KOPT-K1 (cell line): ENCODE measurements at regions not wholly inside any gene's neighbourhood (a gene's known extent, or its start where the extent isn't known, plus 50 kb on each side); places are given as distances from the start of the nearest gene placed in this dataset.
"Not testable (repeated sequence)": the region's sequence is repeated elsewhere in the genome, so short reads cannot be mapped to it uniquely, and the experiment has no call there.

Experiments
- H3K27ac ChIP-seq: fragments of 200-600 bp; sonication (generic); 2 replicates; pipeline ENCODE4 v1.5.1; 2016; ENCODE audit warnings: antibody characterized with exemption, mild to moderate bottlenecking, low read depth, low read length; ENCODE audit not compliant: poor library complexity, severe bottlenecking
- H3K36me3 ChIP-seq: fragments of 200-600 bp; sonication (generic); 2 replicates; pipeline ENCODE4 v1.5.1; 2017; ENCODE audit warnings: antibody characterized with exemption, mild to moderate bottlenecking, low read length, moderate library complexity; ENCODE audit not compliant: insufficient read depth
- H3K9me3 ChIP-seq: fragments of 200-600 bp; sonication (generic); 2 replicates; pipeline ENCODE4 v1.5.1; 2017; ENCODE audit warnings: antibody characterized with exemption, low read length, mild to moderate bottlenecking; ENCODE audit not compliant: insufficient read depth, poor library complexity, severe bottlenecking

DNA sequence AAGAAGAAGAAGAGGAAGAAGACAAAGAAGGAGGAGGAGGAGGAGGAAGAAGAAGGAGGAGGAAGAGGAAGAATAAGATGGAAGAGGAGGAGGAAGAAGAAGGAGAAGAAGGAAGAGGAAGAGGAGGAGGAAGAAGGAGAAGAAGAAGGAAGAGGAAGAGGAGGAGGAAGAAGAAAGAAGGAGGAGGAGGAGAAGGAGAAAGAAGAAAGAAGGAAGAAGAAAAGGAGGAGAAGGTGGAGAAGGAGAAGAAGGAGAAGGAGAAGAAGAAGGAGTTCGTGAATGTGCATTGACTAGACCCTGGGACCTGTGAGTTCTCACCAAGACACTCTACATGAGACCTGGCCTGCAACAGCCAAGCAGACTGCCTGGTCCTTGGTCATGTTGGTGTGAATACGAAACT, 131.7 kb upstream of the ERRFI1 start:
- H3K36me3 ChIP-seq, result no peaks in the 10 kb centered on the region
- H3K9me3 ChIP-seq, result peaks cover 8% of the 10 kb centered on the region
- H3K27ac ChIP-seq, result no peak overlapping the region

DNA sequence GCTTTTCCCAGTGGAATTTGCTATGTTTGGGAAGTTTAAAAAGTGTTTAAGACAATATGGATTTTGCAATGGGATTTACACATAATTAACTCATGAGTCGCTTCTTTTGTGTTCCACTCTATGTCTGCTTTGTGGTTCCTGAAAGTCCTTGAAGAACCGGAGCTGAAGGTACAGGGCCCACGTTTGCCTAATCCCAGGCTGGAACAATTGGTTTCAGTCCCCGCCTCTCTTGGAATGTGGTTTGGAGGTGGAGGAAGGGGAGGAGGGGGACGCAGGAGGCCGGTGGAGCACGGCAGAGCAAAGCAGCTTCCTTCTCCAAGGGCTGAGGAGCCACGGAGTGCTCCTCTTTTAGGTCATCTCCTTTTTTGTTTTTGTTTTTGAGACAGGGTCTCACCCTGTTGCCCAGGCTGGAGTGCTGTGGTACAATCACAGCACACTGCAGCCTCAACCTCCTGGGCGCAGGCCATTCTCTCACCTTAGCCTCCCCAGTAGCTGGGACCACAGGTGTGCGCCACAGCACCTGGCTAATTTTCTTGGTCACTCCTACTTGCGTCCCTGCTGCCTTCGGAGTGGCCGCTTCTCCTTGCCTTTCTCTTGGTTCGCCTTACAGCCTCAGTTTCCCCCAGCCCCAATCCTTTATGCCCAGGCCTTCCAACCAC, 129.5 kb upstream of the ERRFI1 start:
- Histone ChIP-seq H3K36me3 (no peaks in the 10 kb centered on the region), H3K9me3 (peaks cover 8% of the 10 kb centered on the region), H3K27ac (no peak overlapping the region)

DNA sequence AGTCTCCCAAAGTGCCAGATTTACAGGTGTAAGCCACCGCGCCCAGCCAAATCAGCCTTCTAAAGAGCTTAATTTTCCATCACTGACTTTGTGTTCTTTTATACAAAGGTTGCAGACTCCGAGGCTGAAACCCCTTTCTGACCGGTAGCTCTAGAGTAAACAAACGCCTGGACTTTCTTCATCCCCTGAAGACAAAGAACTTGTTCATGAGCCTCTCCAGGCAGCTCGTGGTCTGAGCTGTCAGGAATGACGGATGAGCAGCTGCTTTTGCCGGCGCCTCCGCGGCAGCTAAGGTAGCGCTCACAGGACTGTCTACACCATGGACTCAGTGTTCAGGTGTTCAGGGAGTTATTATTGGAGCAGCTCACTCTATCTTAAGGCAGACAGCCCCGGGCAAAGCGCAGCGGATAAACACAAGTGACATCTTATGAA, 128.5 kb upstream of the ERRFI1 start:
- Histone ChIP-seq H3K9me3 (peaks cover 8% of the 10 kb centered on the region), H3K27ac (no peak overlapping the region), H3K36me3 (no peaks in the 10 kb centered on the region)

DNA sequence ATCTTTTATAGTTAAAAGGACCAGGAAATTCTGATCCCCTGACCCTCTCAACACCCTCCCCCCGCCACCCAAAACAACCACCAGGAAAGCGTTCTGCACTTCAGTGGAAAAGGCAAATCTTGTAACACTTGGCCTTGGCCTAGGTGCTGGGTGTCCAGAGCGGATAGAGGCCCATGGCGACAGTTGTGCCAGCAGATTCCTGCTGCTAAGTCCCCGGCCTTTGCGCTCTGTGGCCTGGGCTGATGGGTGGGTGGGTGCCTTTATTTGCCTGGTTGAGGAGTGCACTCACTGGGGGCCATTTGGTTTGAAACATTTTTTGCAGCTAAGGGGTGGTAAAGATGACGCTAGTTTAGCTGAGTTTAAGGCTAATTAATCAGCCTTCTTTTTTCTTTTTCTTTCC, 127.9 kb upstream of the ERRFI1 start:
- Histone ChIP-seq H3K36me3 (no peaks in the 10 kb centered on the region), H3K9me3 (peaks cover 8% of the 10 kb centered on the region), H3K27ac (no peak overlapping the region)

DNA sequence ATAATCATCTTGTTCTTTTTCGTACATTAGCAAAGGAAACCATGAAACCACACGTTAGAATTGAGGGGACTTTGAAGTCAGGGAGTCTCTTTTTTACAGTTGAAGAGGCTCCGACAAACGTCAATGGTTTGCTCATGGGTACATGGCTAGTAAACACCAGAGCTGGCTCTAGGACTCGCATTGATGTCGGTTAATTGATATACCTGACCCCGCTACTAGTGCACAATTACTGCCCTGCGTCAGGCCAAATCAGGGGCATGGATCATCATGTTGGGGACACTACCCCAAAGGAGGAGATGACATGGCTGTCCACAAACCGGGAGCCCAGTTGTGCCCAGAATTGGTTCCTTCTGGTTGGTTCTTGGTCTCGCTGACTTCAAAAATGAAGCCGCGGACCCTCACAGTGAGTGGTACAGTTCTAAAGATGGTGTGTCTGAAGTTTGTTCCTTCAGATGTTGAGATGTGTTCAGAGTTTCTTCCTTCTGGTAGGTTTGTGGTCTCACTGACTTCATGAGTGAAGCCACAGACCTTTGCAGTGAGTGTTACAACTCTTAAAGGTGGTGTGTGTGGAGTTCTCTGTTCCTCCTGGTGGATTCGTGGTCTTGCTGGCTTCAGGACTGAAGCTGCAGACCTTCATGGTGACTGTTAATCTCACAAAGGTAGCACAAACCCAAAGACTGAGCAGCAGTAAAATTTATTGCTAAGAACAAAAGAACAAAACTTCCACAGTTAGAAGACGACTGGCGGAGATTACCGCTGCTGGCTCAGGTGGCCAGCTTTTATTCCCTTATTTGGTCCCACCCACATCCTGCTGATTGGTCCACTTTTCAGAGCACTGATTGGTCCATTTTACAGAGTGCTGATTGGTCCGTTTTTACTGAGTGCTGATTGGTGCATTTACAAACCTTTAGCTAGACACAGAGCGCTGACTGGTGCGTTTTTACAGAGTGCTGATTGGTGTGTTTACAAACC, 126.9 kb upstream of the ERRFI1 start:
- Histone ChIP-seq H3K9me3 (peaks cover 8% of the 10 kb centered on the region), H3K27ac (no peak overlapping the region), H3K36me3 (no peaks in the 10 kb centered on the region)

DNA sequence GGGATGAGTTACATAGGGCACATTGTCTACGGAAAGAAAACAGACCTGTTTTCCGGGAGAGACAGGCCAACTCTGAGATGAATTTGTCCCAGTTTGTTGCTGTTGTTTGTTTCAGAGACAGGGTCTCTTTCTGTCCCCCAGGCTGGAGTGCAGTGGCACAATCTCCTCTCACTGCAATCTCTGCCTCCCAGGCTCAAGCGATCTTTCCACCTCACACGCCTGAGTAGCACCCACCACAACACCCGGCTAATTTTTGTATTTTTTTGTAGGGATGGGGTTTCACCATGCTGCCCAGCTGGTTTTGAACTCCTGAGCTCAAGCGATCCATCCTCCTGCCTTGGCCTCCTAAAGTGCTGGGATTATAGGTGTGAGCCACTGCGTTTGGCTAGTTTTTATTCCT, 125.5 kb upstream of the ERRFI1 start:
- Histone ChIP-seq H3K9me3 (peaks cover 8% of the 10 kb centered on the region), H3K36me3 (no peaks in the 10 kb centered on the region)

DNA sequence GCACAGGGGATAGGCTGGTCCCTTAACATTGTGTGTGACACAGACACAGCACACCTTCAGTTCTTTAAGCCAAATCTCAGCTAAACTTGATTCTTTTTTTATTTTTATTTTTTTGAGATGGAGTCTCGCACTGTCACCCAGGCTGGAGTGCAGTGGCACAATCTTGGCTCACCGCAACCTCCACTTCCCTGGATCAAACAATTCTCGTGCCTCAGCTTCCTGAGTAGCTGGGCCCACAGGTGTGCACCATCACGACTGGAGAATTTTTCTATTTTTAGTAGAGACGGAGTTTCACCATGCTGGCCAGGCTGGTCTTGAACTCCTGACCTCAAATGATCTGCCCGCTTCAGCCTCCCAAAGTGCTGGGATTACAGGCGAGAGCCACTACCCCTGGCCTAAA, 123.6 kb upstream of the ERRFI1 start:
- not testable (repeated sequence) for H3K9me3 ChIP-seq, H3K36me3 ChIP-seq, H3K27ac ChIP-seq

More for the DNA sequence above, 125.5 kb upstream of the ERRFI1 start:
- H3K27ac ChIP-seq, result no peak overlapping the region

DNA sequence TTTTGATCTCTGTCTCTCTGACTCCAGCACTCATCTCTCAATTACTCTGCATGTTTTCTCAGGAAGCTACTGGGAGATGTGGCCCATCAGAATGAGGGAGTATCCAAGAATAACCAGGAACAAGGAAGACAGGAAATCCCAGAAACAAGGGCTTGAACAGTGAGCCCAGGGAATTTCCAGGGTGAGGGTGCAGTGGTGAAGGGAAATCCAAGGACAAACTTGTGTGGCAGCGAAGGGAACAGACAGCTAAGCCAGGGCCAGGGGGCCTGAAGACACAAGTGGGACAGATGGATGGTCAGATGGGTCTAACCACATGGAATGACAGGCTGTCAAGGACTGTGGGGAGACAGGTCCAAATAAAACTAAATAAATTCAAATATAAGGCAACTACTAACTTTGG, 121.8 kb upstream of the ERRFI1 start:
- Histone ChIP-seq H3K36me3 (no peaks in the 10 kb centered on the region), H3K9me3 (no peaks in the 10 kb centered on the region), H3K27ac (no peak overlapping the region)

DNA sequence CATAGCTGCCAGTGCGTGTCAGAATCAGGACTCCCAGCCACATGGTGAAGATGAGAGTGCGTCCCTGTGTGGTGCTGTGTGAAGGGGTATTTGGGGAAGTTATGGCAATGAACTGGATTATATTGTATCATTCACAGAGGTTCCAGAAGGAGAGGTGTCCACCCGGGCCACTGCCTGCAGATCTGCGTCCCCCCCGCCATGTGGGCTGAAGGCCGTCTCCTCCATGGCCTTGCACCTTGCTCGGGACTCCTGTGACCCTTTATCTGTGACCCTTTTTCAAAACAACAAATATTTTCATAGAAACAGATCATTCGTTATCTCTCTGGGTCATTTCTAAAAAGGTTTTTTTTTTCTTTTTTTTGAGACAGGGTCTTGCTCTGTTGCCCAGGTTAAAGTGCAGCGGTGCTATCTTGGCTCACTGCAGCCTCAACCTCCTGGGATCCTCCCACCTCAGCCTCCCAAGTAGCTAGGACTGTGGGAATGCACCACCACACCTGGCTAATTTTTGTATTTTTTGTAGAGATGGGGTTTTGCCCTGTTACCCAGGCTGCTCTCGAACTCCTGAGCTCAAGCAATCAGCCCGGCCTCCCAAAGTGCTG, 120.2 kb upstream of the ERRFI1 start:
- H3K36me3 ChIP-seq, result no peaks in the 10 kb centered on the region
- no peak overlapping the region for H3K27ac ChIP-seq
- no peaks in the 10 kb centered on the region for H3K9me3 ChIP-seq

DNA sequence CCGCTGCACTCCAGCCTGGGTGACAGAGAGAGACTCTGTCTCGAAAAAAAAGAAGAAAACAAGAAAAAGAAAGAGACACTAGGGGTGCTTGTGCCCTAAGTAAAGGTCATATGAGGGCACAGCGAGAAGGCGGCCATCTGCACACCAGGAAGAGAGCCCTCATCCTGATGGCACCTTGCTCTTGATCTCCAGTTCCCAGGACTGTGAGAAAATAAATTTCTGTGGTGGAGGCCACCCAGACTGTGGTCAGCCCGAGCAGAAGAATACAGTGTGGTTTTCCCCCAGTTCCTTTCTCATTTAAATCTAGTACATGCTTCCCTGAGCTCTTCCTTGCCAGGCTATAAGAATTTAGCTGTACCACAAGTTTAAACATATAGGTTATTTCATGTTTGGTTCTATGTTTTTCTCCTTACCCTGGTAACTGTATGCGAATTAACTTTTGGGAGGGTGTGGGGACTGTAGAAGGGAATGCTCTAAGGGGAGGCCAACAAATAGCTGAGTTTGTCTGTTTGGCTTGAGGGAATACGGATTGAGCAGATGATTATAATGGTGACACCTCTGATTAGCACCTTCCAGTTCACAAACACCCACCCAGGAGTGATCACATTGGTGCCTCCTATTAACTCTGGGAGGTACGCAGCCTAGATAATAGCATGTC, 119.6 kb upstream of the ERRFI1 start:
- Histone ChIP-seq H3K27ac (no peak overlapping the region), H3K9me3 (no peaks in the 10 kb centered on the region)

DNA sequence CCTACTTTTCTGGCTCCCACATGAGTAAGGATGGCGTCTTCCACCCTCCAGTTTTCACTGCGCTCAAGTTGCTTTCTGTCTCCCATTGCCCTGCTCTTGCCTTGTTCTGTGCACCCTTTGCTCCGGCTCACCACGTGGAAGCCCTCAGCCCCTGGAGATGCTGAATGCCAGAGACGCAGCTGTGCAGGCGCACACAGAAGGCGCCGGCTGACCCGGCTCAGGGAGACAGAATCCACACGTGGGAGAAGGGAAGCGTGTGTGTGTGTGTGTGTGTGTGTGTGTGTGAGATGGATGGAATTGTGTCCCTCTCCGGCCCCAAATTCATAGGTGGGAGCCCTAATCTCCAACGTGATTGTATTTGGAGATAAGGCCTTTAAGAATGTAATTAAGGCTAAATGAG, 118.2 kb upstream of the ERRFI1 start:
- H3K27ac ChIP-seq, result no peak overlapping the region
- no peaks in the 10 kb centered on the region for H3K36me3 ChIP-seq
- H3K9me3 ChIP-seq, result no peaks in the 10 kb centered on the region

More for the DNA sequence above, 119.6 kb upstream of the ERRFI1 start:
- H3K36me3 ChIP-seq, result no peaks in the 10 kb centered on the region

DNA sequence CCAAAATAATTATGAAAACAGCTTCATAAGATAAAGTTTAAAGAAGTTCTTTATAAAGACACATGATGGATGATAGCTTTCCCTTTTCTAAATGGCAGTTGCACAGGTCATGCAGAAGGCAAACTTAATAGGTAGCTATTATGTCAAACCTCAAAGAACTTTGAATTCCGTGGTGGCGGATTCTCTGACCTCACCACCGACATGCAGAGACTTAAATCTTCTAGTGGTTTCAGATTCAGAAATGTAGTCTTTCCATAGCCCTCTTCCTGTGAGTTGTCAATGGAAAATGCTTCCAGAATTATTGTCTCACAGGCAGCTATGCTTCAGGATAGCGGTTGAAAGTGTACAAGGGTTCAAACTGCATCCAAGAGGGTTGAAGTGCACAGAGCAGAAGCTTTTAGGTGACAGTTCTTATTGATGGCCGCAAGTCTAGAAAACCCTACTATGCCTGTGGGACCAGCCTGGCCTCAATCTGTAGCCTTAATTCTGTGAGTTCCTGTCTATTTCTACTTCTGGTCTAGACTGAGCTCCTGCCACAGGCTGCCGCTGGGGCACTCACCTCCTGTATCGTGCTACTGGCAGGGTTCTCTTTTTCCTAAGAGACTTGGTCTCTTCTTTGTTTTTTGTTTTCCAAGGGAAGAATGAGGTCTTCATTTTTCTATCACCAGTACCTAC, 117.0 kb upstream of the ERRFI1 start:
- H3K9me3 ChIP-seq, result no peaks in the 10 kb centered on the region
- no peak overlapping the region for H3K27ac ChIP-seq
- no peaks in the 10 kb centered on the region for H3K36me3 ChIP-seq

DNA sequence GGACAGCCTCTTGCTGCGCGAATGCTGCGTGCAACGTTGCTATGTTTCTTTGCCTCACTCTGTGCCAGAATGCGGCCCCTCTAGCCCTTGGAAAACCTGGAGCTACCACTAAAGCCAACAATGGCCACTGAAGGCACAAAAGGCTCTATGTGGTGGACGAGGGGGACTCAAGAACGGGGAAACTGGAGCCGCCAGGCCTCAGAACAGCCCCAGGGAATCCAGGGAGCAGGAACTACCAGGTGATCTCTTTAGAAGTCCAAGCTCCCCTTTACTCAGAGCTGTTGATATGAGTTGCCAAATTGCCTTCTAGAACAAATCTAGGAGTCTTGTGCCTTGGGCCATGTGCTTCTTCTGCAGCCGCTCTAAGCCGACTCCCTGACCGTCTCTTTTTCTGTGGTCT, 113.8 kb upstream of the ERRFI1 start:
- H3K9me3 ChIP-seq, result no peaks in the 10 kb centered on the region
- H3K27ac ChIP-seq, result no peak overlapping the region
- H3K36me3 ChIP-seq, result no peaks in the 10 kb centered on the region

DNA sequence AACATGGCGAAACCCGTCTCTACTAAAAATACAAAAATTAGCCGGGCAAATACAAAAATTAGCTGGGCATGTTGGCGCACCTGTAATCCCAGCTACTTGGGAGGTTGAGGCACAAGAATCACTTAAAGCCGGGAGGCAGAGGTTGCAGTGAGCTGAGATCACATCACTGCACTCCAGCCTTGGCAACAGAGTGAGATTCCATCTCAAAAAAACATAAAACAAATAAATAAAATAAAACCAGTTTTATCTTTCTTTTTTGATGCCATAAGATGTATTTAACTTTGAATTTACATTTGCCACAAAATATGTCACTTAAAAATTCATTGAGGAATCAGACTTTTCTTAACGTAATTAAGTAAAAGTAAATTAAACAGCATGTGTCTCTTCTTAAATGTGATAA, 113.3 kb upstream of the ERRFI1 start:
- H3K9me3 ChIP-seq, result no peaks in the 10 kb centered on the region
- no peaks in the 10 kb centered on the region for H3K36me3 ChIP-seq
- H3K27ac ChIP-seq, result no peak overlapping the region
